ENCODE measurements at regions not wholly inside any gene's neighbourhood (a gene's known extent, or its start where the extent isn't known, plus 50 kb on each side); places are given as distances from the start of the nearest gene placed in this dataset.

DNA sequence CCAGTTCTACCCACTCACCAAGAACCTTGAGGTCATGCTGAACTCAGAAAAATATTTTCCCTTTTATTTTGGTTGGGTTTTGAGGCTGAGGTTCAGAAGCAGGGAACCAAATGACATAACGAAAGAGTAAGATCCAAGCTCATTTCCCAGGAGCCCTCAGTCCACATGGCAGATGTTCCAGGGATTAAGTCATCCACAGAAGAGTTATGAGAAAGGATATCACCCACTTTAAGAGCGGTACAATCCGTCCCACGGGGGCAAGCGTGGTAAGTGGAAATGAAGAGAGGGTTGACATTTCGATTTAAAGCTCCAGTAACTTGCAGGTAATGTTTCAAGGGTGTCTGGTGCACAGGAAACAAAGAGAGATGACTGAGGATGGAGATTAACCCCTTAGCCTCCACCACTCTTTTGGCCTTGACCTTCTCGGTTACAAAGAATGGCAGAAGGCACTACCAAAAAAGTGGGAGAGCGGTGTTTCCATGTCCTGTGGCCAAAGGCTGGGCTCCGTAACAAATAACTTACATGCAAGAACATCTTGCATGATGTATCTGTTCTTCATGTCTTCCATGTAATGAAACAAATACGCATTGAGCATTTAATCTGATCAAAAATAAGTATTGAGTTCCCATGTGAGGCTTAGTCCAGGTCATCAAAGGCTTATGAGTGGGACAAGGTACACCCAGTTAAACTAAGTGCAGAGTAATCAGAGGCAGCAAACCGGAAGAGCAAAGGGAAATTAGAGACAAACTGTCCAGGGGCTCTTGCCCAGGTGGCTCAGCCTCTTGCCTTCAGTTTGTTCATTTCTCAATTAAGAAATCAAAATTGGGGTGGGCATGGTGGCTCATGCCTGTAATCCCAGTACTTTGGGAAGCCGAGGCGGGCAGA lies 241.4 kb downstream of the TOMM20 start:
- no peak for TF ChIP-seq CTCF (IDR thresholded peaks at IDR 0.05; ENCODE audit: low read depth, low read length, missing control alignments)
- no peak overlapping the region for H3K4me3 ChIP-seq (ENCODE audit: low read depth, low read length)
- no peak for DNase-seq (ENCODE audit: low read depth)
- in situ Hi-C loops (cut with HindIII; ENCODE audit: low sequenced_read_pairs), result no loop called here

DNA sequence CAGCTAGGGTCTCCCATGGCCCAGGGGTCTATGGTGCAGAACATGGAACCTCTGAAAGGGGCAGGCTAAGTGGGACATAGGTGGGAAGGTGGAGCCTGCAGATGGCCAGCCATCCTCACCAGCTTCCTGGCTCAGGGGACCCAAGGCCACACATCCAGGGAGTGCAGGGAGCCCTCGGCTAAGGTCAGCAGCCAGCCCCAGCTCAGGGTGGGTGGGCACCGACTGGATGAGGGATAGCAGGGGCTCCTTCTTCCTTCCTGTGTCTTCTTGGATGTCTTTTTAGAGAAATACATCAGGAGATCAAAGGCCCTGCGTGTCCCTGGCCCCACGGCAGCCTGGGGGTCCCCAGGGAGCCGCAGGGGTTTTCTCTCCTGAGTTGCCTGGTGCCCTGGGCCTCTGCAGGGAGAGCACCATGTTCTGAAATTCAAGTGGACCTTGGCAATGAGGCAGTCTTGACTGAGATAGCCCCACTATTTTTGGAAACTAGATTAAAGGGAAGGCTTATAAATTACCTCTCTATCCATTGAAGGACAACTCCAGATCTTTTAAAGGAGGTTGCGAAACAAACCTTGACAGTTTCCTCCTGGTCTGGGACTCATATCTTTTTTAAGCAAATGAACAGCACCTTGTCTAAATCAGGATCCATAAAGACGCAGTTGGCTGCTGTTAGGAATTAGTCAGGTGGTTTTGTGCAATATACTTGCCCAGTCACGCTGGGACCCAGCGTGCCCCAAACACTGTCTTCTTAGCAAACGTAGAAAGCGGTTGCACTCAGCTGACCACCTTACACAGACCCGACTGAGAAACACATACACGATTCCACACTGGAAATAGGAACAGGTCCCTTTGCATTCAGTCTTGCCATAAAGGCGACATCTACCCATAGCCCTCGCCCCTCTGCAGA lies 242.3 kb downstream of the TOMM20 start:
- no peak overlapping the region for H3K4me3 ChIP-seq (ENCODE audit: low read depth, low read length)
- in situ Hi-C loops (cut with HindIII; ENCODE audit: low sequenced_read_pairs), result no loop called here
- no peak for TF ChIP-seq CTCF (IDR thresholded peaks at IDR 0.05; ENCODE audit: low read depth, low read length, missing control alignments)
- no peak for DNase-seq (ENCODE audit: low read depth)

DNA sequence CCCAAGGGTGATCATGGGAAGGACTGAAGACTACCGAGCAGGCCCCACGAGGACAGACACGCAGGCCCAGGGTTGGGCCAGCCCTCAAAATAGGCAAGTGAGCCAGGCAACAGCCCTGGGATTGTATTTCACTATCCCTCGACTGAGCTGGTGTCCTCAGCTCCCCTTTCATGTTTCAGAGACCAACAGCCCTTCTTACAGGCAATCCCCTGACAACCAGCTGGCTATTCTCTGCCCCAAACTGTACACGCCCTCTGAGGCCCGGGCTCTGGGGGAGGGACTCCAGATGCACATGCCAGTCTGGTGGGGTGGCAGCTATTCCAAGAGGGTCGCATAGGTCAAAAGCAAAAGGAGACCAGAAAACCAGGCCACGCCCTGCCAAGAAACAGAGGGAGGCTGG lies 243.0 kb downstream of the TOMM20 start:
- TF ChIP-seq CTCF (IDR thresholded peaks at IDR 0.05; ENCODE audit: low read depth, low read length, missing control alignments), result no peak
- in situ Hi-C loops (cut with HindIII; ENCODE audit: low sequenced_read_pairs), result no loop called here

DNA sequence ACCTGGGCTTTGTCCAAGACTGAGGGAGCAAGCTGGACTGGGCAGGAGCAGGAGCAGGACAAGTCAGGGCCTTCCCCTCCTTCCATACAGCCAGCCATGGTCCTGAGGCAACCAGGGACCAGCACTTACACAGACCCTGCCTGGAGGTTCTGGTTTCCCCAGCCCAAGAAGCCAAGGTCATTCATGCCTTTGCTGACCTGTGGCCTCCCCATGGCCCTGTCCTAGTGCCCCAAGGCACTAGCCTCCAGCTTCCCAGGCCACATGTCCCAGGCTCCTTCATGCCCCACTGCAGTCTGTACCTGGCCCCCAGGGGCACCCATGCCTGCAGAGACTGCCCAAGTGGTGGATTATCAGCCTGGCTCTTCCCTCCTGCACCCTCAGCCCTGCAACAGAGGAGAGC lies 243.9 kb downstream of the TOMM20 start:
- TF ChIP-seq CTCF (IDR thresholded peaks at IDR 0.05; ENCODE audit: low read depth, low read length, missing control alignments), result no peak

More for the DNA sequence above, 243.0 kb downstream of the TOMM20 start:
- no peak overlapping the region for H3K4me3 ChIP-seq (ENCODE audit: low read depth, low read length)
- no peak for DNase-seq (ENCODE audit: low read depth)

DNA sequence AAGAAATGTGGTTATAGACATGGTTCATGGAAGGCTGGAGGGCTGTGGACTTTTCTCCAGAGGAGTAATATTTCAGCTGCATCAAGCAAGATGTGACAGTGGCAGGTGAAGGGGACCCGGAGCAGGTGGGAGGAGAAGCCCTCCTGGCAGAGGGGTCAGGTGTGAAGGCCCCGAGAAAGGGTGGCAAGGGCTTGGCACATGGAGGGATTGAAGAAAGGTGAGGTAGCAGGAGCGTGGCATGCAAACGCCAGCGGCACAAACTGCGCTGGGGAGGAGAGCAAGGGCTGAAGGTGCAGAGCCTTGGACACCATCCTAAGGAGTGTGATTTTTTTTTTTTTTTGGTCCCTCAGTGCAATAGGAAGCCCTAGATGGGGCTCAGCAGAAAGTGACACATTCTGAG lies 244.6 kb downstream of the TOMM20 start:
- DNase-seq (ENCODE audit: low read depth), result no peak
- no peak for TF ChIP-seq CTCF (IDR thresholded peaks at IDR 0.05; ENCODE audit: low read depth, low read length, missing control alignments)
- H3K4me3 ChIP-seq (ENCODE audit: low read depth, low read length), result no peak overlapping the region
- in situ Hi-C loops (cut with HindIII; ENCODE audit: low sequenced_read_pairs), result no loop called here

More for the DNA sequence above, 243.9 kb downstream of the TOMM20 start:
- no peak overlapping the region for H3K4me3 ChIP-seq (ENCODE audit: low read depth, low read length)
- no peak for DNase-seq (ENCODE audit: low read depth)
- in situ Hi-C loops (cut with HindIII; ENCODE audit: low sequenced_read_pairs), result no loop called here

GRCh38 chr1:234882898-234883297 lies 245.7 kb downstream of the TOMM20 start:
- H3K4me3 ChIP-seq (ENCODE audit: low read depth, low read length), result no peak overlapping the region
- in situ Hi-C loops (cut with HindIII; ENCODE audit: low sequenced_read_pairs), result no loop called here
- no peak for TF ChIP-seq CTCF (IDR thresholded peaks at IDR 0.05; ENCODE audit: low read depth, low read length, missing control alignments)
- no peak for DNase-seq (ENCODE audit: low read depth)

Measured in astrocyte of the cerebellum (primary cell).